OCI-LY7 (cell line): ENCODE measurements at regions not wholly inside any gene's neighbourhood (a gene's known extent, or its start where the extent isn't known, plus 50 kb on each side); places are given as distances from the start of the nearest gene placed in this dataset.

Experiments used
- BruUV-seq: library from RNA; stranded (reverse); fragments of 400-500 nt; replicated peaks from 2 replicates; lab custom pipeline; 2021; lab: Mats Ljungman, UMichigan
- CTCF ChIA-PET: fragments of 300-600 bp; sonication (Branson Sonifier 250); formaldehyde crosslinking; loops from one replicate; lab custom pipeline; 2022; ENCODE audit warnings: antibody characterized with exemption; ENCODE audit not compliant: unreplicated experiment; lab: Charles Lee
- POLR2A ChIA-PET: fragments of 300-600 bp; sonication (Branson Sonifier 250); formaldehyde crosslinking; loops from one replicate; lab custom pipeline; 2022; ENCODE audit warnings: antibody characterized with exemption; lab: Charles Lee
- DNase-seq: peaks from one replicate; pipeline ENCODE4 v3.0.0-alpha.2; 2015; ENCODE audit warnings: low spot score
- H2AFZ ChIP-seq: fragments of 200-600 bp; sonication (generic), shearing (Covaris generic); 2 replicates; pipeline ENCODE4 v1.6.1; 2014; ENCODE audit warnings: mild to moderate bottlenecking, antibody characterized with exemption, low read length, moderate library complexity
- H3K27ac ChIP-seq: fragments of 200-600 bp; sonication (generic); 2 replicates; pipeline ENCODE4 v1.5.1; 2014; ENCODE audit warnings: mixed run types, low read depth, mild to moderate bottlenecking, moderate library complexity, low read length, inconsistent platforms; ENCODE audit not compliant: poor library complexity, severe bottlenecking
- H3K36me3 ChIP-seq: fragments of 200-600 bp; sonication (generic); 2 replicates; pipeline ENCODE4 v1.6.1; 2014; ENCODE audit warnings: mild to moderate bottlenecking, antibody characterized with exemption, low read length, moderate library complexity, mixed read lengths; ENCODE audit not compliant: insufficient read depth
- H3K4me1 ChIP-seq: fragments of 200-600 bp; sonication (generic); 2 replicates; pipeline ENCODE4 v1.5.1; 2014; ENCODE audit warnings: mild to moderate bottlenecking, low read length; ENCODE audit not compliant: insufficient read depth, poor library complexity, severe bottlenecking
- H3K4me2 ChIP-seq: fragments of 200-600 bp; sonication (generic); 2 replicates; pipeline ENCODE4 v1.6.1; 2014; ENCODE audit warnings: mild to moderate bottlenecking, low read length
- H3K4me3 ChIP-seq: fragments of 200-600 bp; sonication (generic); 2 replicates; pipeline ENCODE4 v1.5.1; 2014; ENCODE audit warnings: mild to moderate bottlenecking, low read depth, low read length; ENCODE audit not compliant: poor library complexity, severe bottlenecking
- H3K79me2 ChIP-seq: fragments of 200-600 bp; sonication (generic); 2 replicates; pipeline ENCODE4 v1.6.1; 2016; ENCODE audit warnings: low read depth, mild to moderate bottlenecking, low read length, moderate library complexity, mixed read lengths; ENCODE audit not compliant: insufficient read depth
- H3K9me2 ChIP-seq: fragments of 200-600 bp; sonication (generic); 2 replicates; pipeline ENCODE4 v1.6.1; 2016; ENCODE audit warnings: mild to moderate bottlenecking, low read length, mixed read lengths; ENCODE audit not compliant: insufficient read depth
- H3K9me3 ChIP-seq: fragments of 200-600 bp; sonication (generic); 2 replicates; pipeline ENCODE4 v1.6.1; 2014; ENCODE audit warnings: mild to moderate bottlenecking, mixed run types, low read length, mixed read lengths
- H4K20me1 ChIP-seq: fragments of 200-600 bp; sonication (generic); 2 replicates; pipeline ENCODE4 v1.6.1; 2014; ENCODE audit warnings: mild to moderate bottlenecking, antibody characterized with exemption, low read length, moderate library complexity, mixed read lengths; ENCODE audit not compliant: insufficient read depth
- CTCF ChIP-seq: fragments of 200-600 bp; sonication (generic); conservative IDR thresholded peaks from 2 replicates; pipeline ENCODE4 v1.5.1; 2014; ENCODE audit warnings: mild to moderate bottlenecking, antibody characterized with exemption, low read length, moderate library complexity, mixed read lengths
- EZH2phosphoT487 ChIP-seq: fragments of 200-600 bp; sonication (generic); IDR thresholded peaks from 2 replicates; pipeline ENCODE4 v1.6.1; 2018; ENCODE audit warnings: low read depth, borderline replicate concordance, mild to moderate bottlenecking, mixed run types, antibody characterized with exemption, low read length, moderate library complexity, mixed read lengths
- intact Hi-C: fragments of 100-400 bp; cut with micrococcal nuclease; formaldehyde crosslinking; loops from one replicate; pipeline ENCODE4 v1.10.0; 2022; ENCODE audit not compliant: unreplicated experiment

GRCh38 chr19:28710278-28710677 is 502.7 kb downstream of the UQCRFS1 start:
- peak; percentile 76 for DNase-seq
- H3K4me2 ChIP-seq = no peak overlapping the region
- H3K79me2 ChIP-seq = no peaks in the 10 kb centered on the region
- intact Hi-C loops = loop anchor here (1.0 to 10.0 kb wide), 4 partner anchors 244 to 743 kb away; no protein-coding TSS in a partner anchor
- POLR2A ChIA-PET = no interaction called here
- H4K20me1 ChIP-seq = no peaks in the 10 kb centered on the region
- no TSS peak for BruUV-seq
- no peaks in the 10 kb centered on the region for H3K9me3 ChIP-seq
- H3K4me1 ChIP-seq = no peaks in the 10 kb centered on the region
- no peak overlapping the region for H3K4me3 ChIP-seq
- CTCF ChIA-PET = no interaction called here
- TF ChIP-seq CTCF (peak; percentile 96), EZH2phosphoT487 (no peak)
- no peak overlapping the region for H2AFZ ChIP-seq
- H3K9me2 ChIP-seq = no peaks in the 10 kb centered on the region
- no peak overlapping the region for H3K27ac ChIP-seq
- H3K36me3 ChIP-seq = no peaks in the 10 kb centered on the region

- Histone ChIP-seq H3K4me1 (no peaks in the 10 kb centered on the region), H3K79me2 (no peaks in the 10 kb centered on the region), H2AFZ (no peak overlapping the region), H4K20me1 (no peaks in the 10 kb centered on the region), H3K4me2 (no peak overlapping the region), H3K36me3 (no peaks in the 10 kb centered on the region), H3K27ac (no peak overlapping the region), H3K4me3 (no peak overlapping the region), H3K9me2 (no peaks in the 10 kb centered on the region), H3K9me3 (no peaks in the 10 kb centered on the region)
- DNase-seq = no peak
- TF ChIP-seq CTCF (no peak), EZH2phosphoT487 (no peak)
- ChIA-PET CTCF (no interaction called here), POLR2A (no interaction called here)
- BruUV-seq = no TSS peak
- intact Hi-C loops = no loop called here
These were observed 506.3 kb downstream of the UQCRFS1 start for GRCh38 chr19:28706693-28707092.

- BruUV-seq = no TSS peak
- H3K4me1 ChIP-seq = no peaks in the 10 kb centered on the region
These were observed 507.9 kb downstream of the UQCRFS1 start for GRCh38 chr19:28705008-28705407.

More at GRCh38 chr19:28705008-28705407, 507.9 kb downstream of the UQCRFS1 start:
- no peak overlapping the region for H3K4me3 ChIP-seq
- no peaks in the 10 kb centered on the region for H4K20me1 ChIP-seq
- no peak overlapping the region for H3K4me2 ChIP-seq
- TF ChIP-seq CTCF (peak; percentile 50; the same call in 1 of the 2 replicates), EZH2phosphoT487 (no peak)
- H3K27ac ChIP-seq = no peak overlapping the region
- intact Hi-C loops = no loop called here
- no peaks in the 10 kb centered on the region for H3K79me2 ChIP-seq
- H3K9me2 ChIP-seq = no peaks in the 10 kb centered on the region
- no peak overlapping the region for H2AFZ ChIP-seq
- no peaks in the 10 kb centered on the region for H3K36me3 ChIP-seq
- no peaks in the 10 kb centered on the region for H3K9me3 ChIP-seq
- ChIA-PET POLR2A (no interaction called here), CTCF (no interaction called here)
- peak; percentile 9 for DNase-seq
